ENCODE measurements at regions not wholly inside any gene's neighbourhood (a gene's known extent, or its start where the extent isn't known, plus 50 kb on each side); places are given as distances from the start of the nearest gene placed in this dataset.

GRCh38 chr6:6764764-6765434 lies 176.4 kb downstream of the LY86 start:
- TF ChIP-seq CTCF (IDR thresholded peaks at IDR 0.05) (no peak), POLR2A (IDR thresholded peaks at IDR 0.05) (no peak)

Measured in esophagus squamous epithelium (tissue), 4 donors.